ENCODE measurements at regions not wholly inside any gene's neighbourhood (a gene's known extent, or its start where the extent isn't known, plus 50 kb on each side); places are given as distances from the start of the nearest gene placed in this dataset.
A peak's percentile ranks its signal among the peaks of the same experiment; 100 is the strongest.
"Not testable (repeated sequence)": the region's sequence is repeated elsewhere in the genome, so short reads cannot be mapped to it uniquely, and the experiment has no call there.

- TF ChIP-seq CTCF (IDR thresholded peaks at IDR 0.05): no peak
- H3K4me3 ChIP-seq (ENCODE audit: low read depth, low read length): no peak overlapping the region
- H3K4me2 ChIP-seq (ENCODE audit: low read length): no peak overlapping the region
- H3K27me3 ChIP-seq (ENCODE audit: control insufficient read depth, insufficient read depth, low read length): no peaks in the 10 kb centered on the region
- H3K9ac ChIP-seq: no peak overlapping the region
- no peaks in the 10 kb centered on the region for H3K36me3 ChIP-seq (ENCODE audit: control insufficient read depth, insufficient read depth, low read length)
- no peaks in the 10 kb centered on the region for H3K4me1 ChIP-seq
- no peaks in the 10 kb centered on the region for H3K9me3 ChIP-seq (ENCODE audit: control insufficient read depth, low read length)
- no peak overlapping the region for H3K27ac ChIP-seq
- no peaks in the 10 kb centered on the region for H3K79me2 ChIP-seq
- no peak overlapping the region for H2AFZ ChIP-seq
Measured at GRCh38 chr20:23295934-23296333, 54.7 kb upstream of the NXT1 start.

GRCh38 chr20:23294671-23295070, 55.9 kb upstream of the NXT1 start:
- Histone ChIP-seq H3K4me2 (ENCODE audit: low read length) (no peak overlapping the region), H3K9me3 (ENCODE audit: control insufficient read depth, low read length) (no peaks in the 10 kb centered on the region), H3K4me3 (ENCODE audit: low read depth, low read length) (no peak overlapping the region), H2AFZ (no peak overlapping the region), H3K27me3 (ENCODE audit: control insufficient read depth, insufficient read depth, low read length) (no peaks in the 10 kb centered on the region), H3K9ac (no peak overlapping the region), H3K79me2 (no peaks in the 10 kb centered on the region), H3K4me1 (no peaks in the 10 kb centered on the region), H3K27ac (no peak overlapping the region), H3K36me3 (ENCODE audit: control insufficient read depth, insufficient read depth, low read length) (no peaks in the 10 kb centered on the region)
- TF ChIP-seq CTCF (IDR thresholded peaks at IDR 0.05): no peak

GRCh38 chr20:23294166-23294565, 56.4 kb upstream of the NXT1 start:
- TF ChIP-seq CTCF (IDR thresholded peaks at IDR 0.05): no peak
- H3K79me2 ChIP-seq: no peaks in the 10 kb centered on the region
- H3K4me3 ChIP-seq (ENCODE audit: low read depth, low read length): no peak overlapping the region
- H3K27me3 ChIP-seq (ENCODE audit: control insufficient read depth, insufficient read depth, low read length): no peaks in the 10 kb centered on the region
- no peak overlapping the region for H2AFZ ChIP-seq
- no peak overlapping the region for H3K27ac ChIP-seq
- no peak overlapping the region for H3K9ac ChIP-seq
- H3K36me3 ChIP-seq (ENCODE audit: control insufficient read depth, insufficient read depth, low read length): no peaks in the 10 kb centered on the region
- no peaks in the 10 kb centered on the region for H3K4me1 ChIP-seq
- no peak overlapping the region for H3K4me2 ChIP-seq (ENCODE audit: low read length)
- no peaks in the 10 kb centered on the region for H3K9me3 ChIP-seq (ENCODE audit: control insufficient read depth, low read length)

GRCh38 chr20:23293689-23294088, 56.9 kb upstream of the NXT1 start:
- H3K4me1 ChIP-seq: no peaks in the 10 kb centered on the region
- H3K36me3 ChIP-seq (ENCODE audit: control insufficient read depth, insufficient read depth, low read length): no peaks in the 10 kb centered on the region
- H3K9ac ChIP-seq: no peak overlapping the region
- no peaks in the 10 kb centered on the region for H3K9me3 ChIP-seq (ENCODE audit: control insufficient read depth, low read length)
- H3K4me3 ChIP-seq (ENCODE audit: low read depth, low read length): no peak overlapping the region
- H3K27me3 ChIP-seq (ENCODE audit: control insufficient read depth, insufficient read depth, low read length): no peaks in the 10 kb centered on the region
- H3K79me2 ChIP-seq: no peaks in the 10 kb centered on the region
- no peak overlapping the region for H3K4me2 ChIP-seq (ENCODE audit: low read length)
- H3K27ac ChIP-seq: peak overlapping the region; percentile 36
- TF ChIP-seq CTCF (IDR thresholded peaks at IDR 0.05): no peak
- H2AFZ ChIP-seq: no peak overlapping the region

GRCh38 chr20:23292311-23292710, 58.3 kb upstream of the NXT1 start:
- not testable (repeated sequence) for H3K27me3 ChIP-seq (ENCODE audit: control insufficient read depth, insufficient read depth, low read length); H3K9me3 ChIP-seq (ENCODE audit: control insufficient read depth, low read length); H3K4me3 ChIP-seq (ENCODE audit: low read depth, low read length); H3K4me2 ChIP-seq (ENCODE audit: low read length); H2AFZ ChIP-seq; H3K9ac ChIP-seq; H3K4me1 ChIP-seq; H3K79me2 ChIP-seq; H3K36me3 ChIP-seq (ENCODE audit: control insufficient read depth, insufficient read depth, low read length); H3K27ac ChIP-seq
